ENCODE measurements at regions not wholly inside any gene's neighbourhood (a gene's known extent, or its start where the extent isn't known, plus 50 kb on each side); places are given as distances from the start of the nearest gene placed in this dataset.

DNA sequence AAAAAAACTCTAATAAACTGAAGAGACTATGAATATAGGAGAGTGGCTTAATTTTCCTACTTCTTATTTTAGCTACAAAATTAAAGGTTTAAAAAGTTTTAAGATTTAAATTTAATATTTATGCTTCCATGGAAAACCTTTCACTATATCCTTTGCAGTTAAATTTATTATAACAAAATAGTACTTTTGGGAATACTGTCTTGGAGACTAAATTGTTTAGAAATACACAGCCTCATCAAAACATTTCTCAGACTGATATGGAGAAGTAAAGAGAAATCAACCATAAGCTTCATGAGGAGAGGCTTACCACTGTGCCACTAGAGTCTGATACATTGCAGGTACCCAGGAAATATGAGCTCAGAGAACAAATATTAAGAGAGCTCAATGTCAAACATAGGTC, 436.5 kb downstream of the KCTD12 start:
- H3K4me3 Mint-ChIP-seq = no peak overlapping the region
- peaks cover 4% of the 10 kb centered on the region for H3K4me1 Mint-ChIP-seq
- no peaks in the 10 kb centered on the region for H3K27me3 Mint-ChIP-seq (ENCODE audit: low read depth)
- peaks cover 29% of the 10 kb centered on the region for H3K9me3 Mint-ChIP-seq
- TF ChIP-seq, protein P1, sequence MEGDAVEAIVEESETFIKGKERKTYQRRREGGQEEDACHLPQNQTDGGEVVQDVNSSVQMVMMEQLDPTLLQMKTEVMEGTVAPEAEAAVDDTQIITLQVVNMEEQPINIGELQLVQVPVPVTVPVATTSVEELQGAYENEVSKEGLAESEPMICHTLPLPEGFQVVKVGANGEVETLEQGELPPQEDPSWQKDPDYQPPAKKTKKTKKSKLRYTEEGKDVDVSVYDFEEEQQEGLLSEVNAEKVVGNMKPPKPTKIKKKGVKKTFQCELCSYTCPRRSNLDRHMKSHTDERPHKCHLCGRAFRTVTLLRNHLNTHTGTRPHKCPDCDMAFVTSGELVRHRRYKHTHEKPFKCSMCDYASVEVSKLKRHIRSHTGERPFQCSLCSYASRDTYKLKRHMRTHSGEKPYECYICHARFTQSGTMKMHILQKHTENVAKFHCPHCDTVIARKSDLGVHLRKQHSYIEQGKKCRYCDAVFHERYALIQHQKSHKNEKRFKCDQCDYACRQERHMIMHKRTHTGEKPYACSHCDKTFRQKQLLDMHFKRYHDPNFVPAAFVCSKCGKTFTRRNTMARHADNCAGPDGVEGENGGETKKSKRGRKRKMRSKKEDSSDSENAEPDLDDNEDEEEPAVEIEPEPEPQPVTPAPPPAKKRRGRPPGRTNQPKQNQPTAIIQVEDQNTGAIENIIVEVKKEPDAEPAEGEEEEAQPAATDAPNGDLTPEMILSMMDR (IDR thresholded peaks at IDR 0.05; ENCODE audit: unreplicated experiment in 3 of 3) = no peak
- H3K27ac Mint-ChIP-seq = no peak overlapping the region
- H3K36me3 Mint-ChIP-seq (ENCODE audit: low read depth) = peaks cover 13% of the 10 kb centered on the region

DNA sequence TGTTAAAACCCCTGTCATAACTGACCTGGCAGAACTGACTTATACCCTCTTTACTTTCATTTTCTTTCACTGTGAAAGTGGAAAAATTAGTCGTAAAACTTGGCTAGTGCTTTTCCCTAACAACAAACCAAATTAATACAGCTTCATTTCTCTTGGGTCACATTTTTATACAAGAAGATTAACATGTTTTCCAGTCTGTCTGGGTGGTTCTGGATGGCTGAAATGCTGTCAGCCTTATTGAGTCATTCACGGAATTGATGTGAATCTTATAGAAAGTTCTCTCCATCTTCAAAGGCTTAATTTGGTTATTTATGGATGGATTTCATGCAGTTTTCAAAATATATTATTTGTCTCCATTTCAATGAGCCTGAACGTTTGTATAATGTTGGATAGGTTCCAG, 440.0 kb downstream of the KCTD12 start:
- no peaks in the 10 kb centered on the region for H3K27me3 Mint-ChIP-seq (ENCODE audit: low read depth)
- H3K9me3 Mint-ChIP-seq = peaks cover 6% of the 10 kb centered on the region
- TF ChIP-seq, protein P1 (IDR thresholded peaks at IDR 0.05; ENCODE audit: unreplicated experiment in 3 of 3) = no peak
- no peak overlapping the region for H3K4me3 Mint-ChIP-seq
- H3K36me3 Mint-ChIP-seq (ENCODE audit: low read depth) = peaks cover under 1% of the 10 kb centered on the region
- peak overlapping the region in 1 of 3 experiments; percentile 40 for H3K27ac Mint-ChIP-seq
- H3K4me1 Mint-ChIP-seq = peaks cover 4% of the 10 kb centered on the region

DNA sequence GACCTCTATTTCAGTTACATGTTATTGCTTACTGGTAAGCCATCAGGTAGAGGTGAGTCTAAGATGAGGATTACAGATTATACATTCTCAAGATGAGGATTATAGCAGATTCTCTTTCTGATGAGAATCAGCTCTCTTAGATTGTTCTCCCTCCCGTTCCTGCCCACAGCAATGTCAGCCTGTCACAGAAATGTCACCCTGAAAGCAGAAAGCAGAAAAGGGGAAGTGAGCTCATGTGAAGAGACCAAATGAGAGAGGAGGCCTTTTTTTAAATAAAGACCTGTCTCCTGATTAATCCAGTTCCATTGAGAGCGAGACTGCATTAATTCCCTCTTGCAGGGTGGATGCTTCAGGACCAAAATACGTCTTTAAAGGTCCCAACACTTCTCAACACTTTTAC, 445.6 kb downstream of the KCTD12 start:
- TF ChIP-seq, protein P1 (IDR thresholded peaks at IDR 0.05; ENCODE audit: unreplicated experiment in 3 of 3) = no peak
- no peaks in the 10 kb centered on the region for H3K27me3 Mint-ChIP-seq (ENCODE audit: low read depth)
- H3K4me1 Mint-ChIP-seq = no peaks in the 10 kb centered on the region
- H3K9me3 Mint-ChIP-seq = no peaks in the 10 kb centered on the region
- H3K4me3 Mint-ChIP-seq = no peak overlapping the region
- no peaks in the 10 kb centered on the region for H3K36me3 Mint-ChIP-seq (ENCODE audit: low read depth)
- no peak overlapping the region for H3K27ac Mint-ChIP-seq

DNA sequence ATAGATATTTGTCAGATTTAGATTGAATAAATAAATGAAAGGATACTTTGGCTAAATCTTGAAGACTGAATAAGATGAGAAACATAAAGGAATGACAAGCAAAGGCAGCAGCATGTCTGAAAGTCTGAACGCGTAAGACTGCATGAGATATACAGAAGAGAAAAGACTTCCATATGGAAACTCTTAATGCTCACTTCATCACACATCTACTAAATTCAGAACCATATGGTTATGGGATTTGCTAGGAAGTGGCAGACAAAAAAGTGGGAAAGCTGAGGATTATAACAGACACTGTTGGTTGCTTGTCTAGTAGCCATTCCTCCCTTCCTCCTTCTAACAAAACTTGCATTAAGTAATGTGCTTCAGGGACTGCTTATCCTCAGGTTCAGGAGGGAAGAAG, 446.7 kb downstream of the KCTD12 start:
- Mint-ChIP-seq H3K27me3 (ENCODE audit: low read depth) (no peaks in the 10 kb centered on the region), H3K4me1 (no peaks in the 10 kb centered on the region), H3K4me3 (no peak overlapping the region), H3K36me3 (ENCODE audit: low read depth) (no peaks in the 10 kb centered on the region), H3K9me3 (no peaks in the 10 kb centered on the region), H3K27ac (no peak overlapping the region)
- TF ChIP-seq, protein P1 (IDR thresholded peaks at IDR 0.05; ENCODE audit: unreplicated experiment in 3 of 3) = no peak

DNA sequence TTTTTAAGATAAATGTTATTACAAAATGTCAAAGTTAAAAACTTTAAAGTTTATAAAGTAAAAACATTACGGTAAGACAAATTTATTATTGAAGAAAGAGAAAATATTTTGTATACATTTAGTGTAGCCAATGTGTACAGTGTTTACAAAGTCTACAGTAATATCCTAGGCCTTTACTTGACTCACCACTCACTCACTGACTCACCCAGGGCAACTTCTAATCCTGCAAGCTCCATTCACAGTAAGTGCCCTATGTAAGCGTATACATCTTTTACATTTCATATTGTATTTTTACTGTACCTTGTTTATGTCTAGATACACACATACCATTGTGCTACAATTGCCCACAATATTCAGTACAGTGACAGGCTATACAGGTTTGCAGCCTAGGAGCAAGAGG, 448.2 kb downstream of the KCTD12 start:
- H3K4me1 Mint-ChIP-seq = no peaks in the 10 kb centered on the region
- H3K36me3 Mint-ChIP-seq (ENCODE audit: low read depth) = no peaks in the 10 kb centered on the region
- TF ChIP-seq, protein P1 (IDR thresholded peaks at IDR 0.05; ENCODE audit: unreplicated experiment in 3 of 3) = no peak
- H3K27me3 Mint-ChIP-seq (ENCODE audit: low read depth) = no peaks in the 10 kb centered on the region
- no peaks in the 10 kb centered on the region for H3K9me3 Mint-ChIP-seq
- H3K4me3 Mint-ChIP-seq = no peak overlapping the region
- no peak overlapping the region for H3K27ac Mint-ChIP-seq

DNA sequence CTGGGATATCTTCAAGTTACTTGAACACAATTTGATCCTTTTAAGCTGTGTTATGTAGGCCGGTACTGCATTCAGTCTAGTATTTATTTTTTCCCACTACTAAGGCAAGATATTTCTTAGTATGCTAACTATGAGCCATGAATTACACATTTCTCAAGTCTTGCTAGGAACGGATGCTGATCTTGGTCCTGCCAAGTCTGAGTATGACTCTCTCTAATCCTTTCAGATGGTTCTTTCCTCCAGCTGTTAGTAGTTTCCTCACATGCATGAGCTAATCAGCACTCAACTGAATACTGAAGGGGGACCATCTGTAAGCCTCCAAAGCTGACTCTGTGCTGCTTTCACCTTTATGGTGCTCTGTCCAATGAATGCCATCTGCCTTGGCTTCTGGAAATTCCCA, 460.3 kb downstream of the KCTD12 start:
- Mint-ChIP-seq H3K4me1 (no peaks in the 10 kb centered on the region), H3K4me3 (no peak overlapping the region), H3K27ac (no peak overlapping the region), H3K27me3 (ENCODE audit: low read depth) (no peaks in the 10 kb centered on the region), H3K36me3 (ENCODE audit: low read depth) (no peaks in the 10 kb centered on the region), H3K9me3 (no peaks in the 10 kb centered on the region)
- TF ChIP-seq, protein P1 (IDR thresholded peaks at IDR 0.05; ENCODE audit: unreplicated experiment in 3 of 3) = no peak
